GM23338 (cell line): ENCODE measurements at regions not wholly inside any gene's neighbourhood (a gene's known extent, or its start where the extent isn't known, plus 50 kb on each side); places are given as distances from the start of the nearest gene placed in this dataset.

Source experiments
- ATAC-seq: fragments of 200-7000 bp; cut with Tn5 transposase; 3 replicates; pipeline ENCODE4 v1.9.1; 2020
- DNase-seq: peaks from one replicate; pipeline ENCODE4 v3.0.0-alpha.2; 2015; ENCODE audit warnings: low spot score
- H2AFZ ChIP-seq: fragments of 200-600 bp; sonication (generic); 2 replicates; pipeline ENCODE4 v1.8.0; 2016; ENCODE audit warnings: antibody characterized with exemption, mild to moderate bottlenecking, moderate library complexity
- H3F3A ChIP-seq: fragments of 200-600 bp; sonication (generic); replicated peaks from 2 replicates; pipeline ENCODE4 v1.8.0; 2017; ENCODE audit warnings: antibody characterized with exemption, mixed run types, low read depth
- H3K27ac ChIP-seq: fragments of 200-600 bp; sonication (generic); 2 replicates; pipeline ENCODE4 v1.6.1; 2016; ENCODE audit warnings: low read depth
- H3K27me3 ChIP-seq: fragments of 200-600 bp; sonication (generic); 2 replicates; pipeline ENCODE4 v1.8.0; 2016; ENCODE audit warnings: mild to moderate bottlenecking, mixed run types, moderate library complexity; ENCODE audit not compliant: insufficient read depth
- H3K36me3 ChIP-seq: fragments of 200-600 bp; sonication (generic); 2 replicates; pipeline ENCODE4 v1.8.0; 2016; ENCODE audit warnings: mild to moderate bottlenecking; ENCODE audit not compliant: insufficient read depth
- H3K4me1 ChIP-seq: fragments of 200-600 bp; sonication (generic); 2 replicates; pipeline ENCODE4 v1.8.0; 2016; ENCODE audit warnings: mild to moderate bottlenecking, moderate library complexity; ENCODE audit not compliant: insufficient read depth
- H3K4me2 ChIP-seq: fragments of 200-600 bp; sonication (generic); 2 replicates; pipeline ENCODE4 v1.7.1; 2017; ENCODE audit warnings: mixed run types
- H3K4me3 ChIP-seq: fragments of 200-600 bp; sonication (generic); 2 replicates; pipeline ENCODE4 v1.6.1; 2016; ENCODE audit warnings: mixed run types
- H3K79me2 ChIP-seq: fragments of 200-600 bp; sonication (generic); replicated peaks from 2 replicates; pipeline ENCODE4 v1.8.0; 2017; ENCODE audit warnings: mild to moderate bottlenecking; ENCODE audit not compliant: insufficient read depth
- H3K9me2 ChIP-seq: fragments of 200-600 bp; sonication (generic); 2 replicates; pipeline ENCODE4 v1.8.0; 2017; ENCODE audit not compliant: insufficient read depth
- H4K20me1 ChIP-seq: fragments of 200-600 bp; sonication (generic); replicated peaks from 2 replicates; pipeline ENCODE4 v1.8.0; 2017; ENCODE audit warnings: mild to moderate bottlenecking; ENCODE audit not compliant: insufficient read depth
- H3K27ac Mint-ChIP-seq: 2 replicates; pipeline ENCODE4 v1.8.0; 2020; ENCODE audit warnings: inconsistent platforms, mild to moderate bottlenecking, moderate library complexity, mixed read lengths
- H3K27me3 Mint-ChIP-seq: 3 replicates; pipeline ENCODE4 v1.8.0; 2022; ENCODE audit warnings: low read depth, mild to moderate bottlenecking, moderate library complexity, mixed read lengths, inconsistent platforms; ENCODE audit not compliant: insufficient read depth, poor library complexity
- H3K36me3 Mint-ChIP-seq: 3 replicates; pipeline ENCODE4 v1.8.0; 2021; ENCODE audit warnings: low read depth, mild to moderate bottlenecking, inconsistent platforms, moderate library complexity, mixed read lengths
- H3K4me1 Mint-ChIP-seq: 3 replicates; pipeline ENCODE4 v1.8.0; 2020; ENCODE audit warnings: mild to moderate bottlenecking, inconsistent platforms, mixed read lengths
- H3K4me3 Mint-ChIP-seq: 3 replicates; pipeline ENCODE4 v1.8.0; 2021; ENCODE audit warnings: moderate library complexity, mild to moderate bottlenecking, inconsistent platforms, mixed read lengths
- H3K9me3 Mint-ChIP-seq: 3 replicates; pipeline ENCODE4 v1.8.0; 2020; ENCODE audit warnings: moderate library complexity, mild to moderate bottlenecking, inconsistent platforms, mixed read lengths
- EZH2 ChIP-seq: fragments of 200-600 bp; sonication (generic); IDR thresholded peaks from one replicate; pipeline ENCODE4 v1.8.0; 2017; ENCODE audit warnings: antibody characterized with exemption, mild to moderate bottlenecking, low read depth; ENCODE audit not compliant: unreplicated experiment
- STAT1 ChIP-seq: IDR thresholded peaks from one replicate; pipeline ENCODE4 v1.6.1; 2016; ENCODE audit warnings: antibody characterized with exemption; ENCODE audit not compliant: unreplicated experiment
- ZNF331 ChIP-seq: fragments of 250-450 bp; sonication (Bioruptor Pico); IDR thresholded peaks from 2 replicates; pipeline ENCODE4 v1.5.0; 2020; ENCODE audit warnings: low read depth, mild to moderate bottlenecking, moderate library complexity
- ZNF462 ChIP-seq: fragments of 250-450 bp; sonication (Bioruptor Pico); IDR thresholded peaks from 2 replicates; pipeline ENCODE4 v1.5.0; 2020; ENCODE audit warnings: mild to moderate bottlenecking, moderate library complexity

- TF ChIP-seq ZNF462 (CRISPR knock-in tag): no peak
These were observed 249.6 kb upstream of the TBX3 start (continued) for GRCh38 chr12:114933428-114934160.

GRCh38 chr12:114932806-114933205 lies 248.8 kb upstream of the TBX3 start:
- DNase-seq (no peak), ATAC-seq (no peak)
- Mint-ChIP-seq H3K9me3 (peaks cover 7% of the 10 kb centered on the region; the same call in 2 of the 3 replicates), H3K4me3 (no peak overlapping the region), H3K27me3 (peaks cover 2% of the 10 kb centered on the region), H3K36me3 (peaks cover 6% of the 10 kb centered on the region; the same call in 1 of the 3 replicates), H3K4me1 (no peaks in the 10 kb centered on the region; the same call in 2 of the 3 replicates), H3K27ac (no peak overlapping the region)
- H3K79me2 ChIP-seq: no peaks in the 10 kb centered on the region
- no peaks in the 10 kb centered on the region for H3K36me3 ChIP-seq
- no peaks in the 10 kb centered on the region for H4K20me1 ChIP-seq
- no peaks in the 10 kb centered on the region for H3K27me3 ChIP-seq
- 0 out of 2 replicates have a peak, but pooled peaks cover 8% of the 10 kb centered on the region for H3K9me2 ChIP-seq
- H3K4me1 ChIP-seq: no peaks in the 10 kb centered on the region
- H3K4me2 ChIP-seq: no peak overlapping the region
- H3K4me3 ChIP-seq: no peak overlapping the region
- H3K27ac ChIP-seq: no peak overlapping the region
- no peak overlapping the region for H2AFZ ChIP-seq
- TF ChIP-seq EZH2 (no peak), STAT1 (no peak), ZNF331 (CRISPR knock-in tag) (no peak)
- H3F3A ChIP-seq: no peaks in the 10 kb centered on the region
